DND-41 (cell line): ENCODE measurements at regions not wholly inside any gene's neighbourhood (a gene's known extent, or its start where the extent isn't known, plus 50 kb on each side); places are given as distances from the start of the nearest gene placed in this dataset.

Source experiments
- EZH2 ChIP-seq: IDR thresholded peaks from 3 replicates; pipeline ENCODE4 v1.6.1; 2012; ENCODE audit warnings: borderline replicate concordance, low read depth, mild to moderate bottlenecking, moderate library complexity, low read length, inconsistent platforms; ENCODE audit not compliant: severe bottlenecking
- TF ChIP-seq, protein P1 (sequence below): IDR thresholded peaks from 2 replicates; pipeline ENCODE4 v1.5.1; 2012; ENCODE audit warnings: borderline replicate concordance, low read length, moderate library complexity, mild to moderate bottlenecking; ENCODE audit not compliant: poor library complexity, severe bottlenecking; ENCODE audit errors: extremely low read depth

DNA sequence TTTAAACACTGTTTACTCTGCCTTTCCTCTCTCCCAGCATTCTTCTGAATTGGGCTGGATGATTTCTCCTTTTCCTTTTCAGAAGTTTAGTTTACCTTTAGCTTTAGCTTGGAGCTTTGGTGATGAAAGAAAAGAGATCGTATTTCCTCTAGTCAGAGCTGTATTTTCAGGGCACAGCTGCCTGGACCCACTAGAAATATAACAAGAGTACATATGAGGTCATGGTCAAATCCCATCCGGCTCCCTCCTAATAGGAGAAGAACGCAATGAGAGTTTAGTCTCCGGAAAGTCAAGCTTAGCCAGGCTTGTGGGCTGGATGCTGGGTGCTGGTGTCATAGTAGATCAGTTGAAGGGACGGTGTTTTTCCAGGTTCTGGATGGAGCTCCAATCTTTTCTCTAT is 177.1 kb upstream of the PFN2 start:
- TF ChIP-seq, protein P1, sequence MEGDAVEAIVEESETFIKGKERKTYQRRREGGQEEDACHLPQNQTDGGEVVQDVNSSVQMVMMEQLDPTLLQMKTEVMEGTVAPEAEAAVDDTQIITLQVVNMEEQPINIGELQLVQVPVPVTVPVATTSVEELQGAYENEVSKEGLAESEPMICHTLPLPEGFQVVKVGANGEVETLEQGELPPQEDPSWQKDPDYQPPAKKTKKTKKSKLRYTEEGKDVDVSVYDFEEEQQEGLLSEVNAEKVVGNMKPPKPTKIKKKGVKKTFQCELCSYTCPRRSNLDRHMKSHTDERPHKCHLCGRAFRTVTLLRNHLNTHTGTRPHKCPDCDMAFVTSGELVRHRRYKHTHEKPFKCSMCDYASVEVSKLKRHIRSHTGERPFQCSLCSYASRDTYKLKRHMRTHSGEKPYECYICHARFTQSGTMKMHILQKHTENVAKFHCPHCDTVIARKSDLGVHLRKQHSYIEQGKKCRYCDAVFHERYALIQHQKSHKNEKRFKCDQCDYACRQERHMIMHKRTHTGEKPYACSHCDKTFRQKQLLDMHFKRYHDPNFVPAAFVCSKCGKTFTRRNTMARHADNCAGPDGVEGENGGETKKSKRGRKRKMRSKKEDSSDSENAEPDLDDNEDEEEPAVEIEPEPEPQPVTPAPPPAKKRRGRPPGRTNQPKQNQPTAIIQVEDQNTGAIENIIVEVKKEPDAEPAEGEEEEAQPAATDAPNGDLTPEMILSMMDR: no peak
- TF ChIP-seq EZH2: no peak
